ENCODE measurements at regions not wholly inside any gene's neighbourhood (a gene's known extent, or its start where the extent isn't known, plus 50 kb on each side); places are given as distances from the start of the nearest gene placed in this dataset.

DNA sequence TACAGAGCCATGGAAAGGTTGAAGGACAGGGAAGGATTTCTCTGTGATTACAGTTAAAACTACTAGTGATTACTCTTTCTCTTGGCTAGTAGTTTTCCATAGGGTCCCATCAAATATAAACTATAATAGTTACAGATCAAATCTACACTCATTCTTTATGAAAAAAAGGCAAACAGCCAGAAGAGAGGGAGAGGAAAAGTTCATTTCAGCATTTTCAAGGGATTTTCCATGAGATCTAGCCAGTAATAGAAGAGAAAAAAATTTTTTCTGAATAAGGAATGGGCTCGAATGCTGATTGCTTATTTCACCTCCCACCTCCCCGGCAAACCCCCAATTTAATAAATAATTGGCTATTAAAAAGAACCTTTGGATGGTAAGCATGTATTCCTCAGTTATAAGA, 74.8 kb upstream of the BLID start:
- no peaks in the 10 kb centered on the region for H3K4me1 ChIP-seq
- no peak overlapping the region for H3K4me3 ChIP-seq (ENCODE audit: low read depth, low read length)
- DNase-seq, result no peak
- no peaks in the 10 kb centered on the region for H3K36me3 ChIP-seq
- H3K9me3 ChIP-seq, result no peaks in the 10 kb centered on the region
- TF ChIP-seq, protein P1, sequence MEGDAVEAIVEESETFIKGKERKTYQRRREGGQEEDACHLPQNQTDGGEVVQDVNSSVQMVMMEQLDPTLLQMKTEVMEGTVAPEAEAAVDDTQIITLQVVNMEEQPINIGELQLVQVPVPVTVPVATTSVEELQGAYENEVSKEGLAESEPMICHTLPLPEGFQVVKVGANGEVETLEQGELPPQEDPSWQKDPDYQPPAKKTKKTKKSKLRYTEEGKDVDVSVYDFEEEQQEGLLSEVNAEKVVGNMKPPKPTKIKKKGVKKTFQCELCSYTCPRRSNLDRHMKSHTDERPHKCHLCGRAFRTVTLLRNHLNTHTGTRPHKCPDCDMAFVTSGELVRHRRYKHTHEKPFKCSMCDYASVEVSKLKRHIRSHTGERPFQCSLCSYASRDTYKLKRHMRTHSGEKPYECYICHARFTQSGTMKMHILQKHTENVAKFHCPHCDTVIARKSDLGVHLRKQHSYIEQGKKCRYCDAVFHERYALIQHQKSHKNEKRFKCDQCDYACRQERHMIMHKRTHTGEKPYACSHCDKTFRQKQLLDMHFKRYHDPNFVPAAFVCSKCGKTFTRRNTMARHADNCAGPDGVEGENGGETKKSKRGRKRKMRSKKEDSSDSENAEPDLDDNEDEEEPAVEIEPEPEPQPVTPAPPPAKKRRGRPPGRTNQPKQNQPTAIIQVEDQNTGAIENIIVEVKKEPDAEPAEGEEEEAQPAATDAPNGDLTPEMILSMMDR (IDR thresholded peaks at IDR 0.05; ENCODE audit: low read depth, low read length), result no peak
- peaks cover under 1% of the 10 kb centered on the region; the same call in 1 of the 2 replicates for H3K27me3 ChIP-seq

GRCh38 chr11:122189229-122189628, 73.2 kb upstream of the BLID start:
- TF ChIP-seq, protein P1 (IDR thresholded peaks at IDR 0.05; ENCODE audit: low read depth, low read length), result no peak
- H3K36me3 ChIP-seq, result no peaks in the 10 kb centered on the region
- H3K27me3 ChIP-seq, result no peaks in the 10 kb centered on the region; the same call in 1 of the 2 replicates
- H3K4me1 ChIP-seq, result no peaks in the 10 kb centered on the region
- no peak overlapping the region for H3K4me3 ChIP-seq (ENCODE audit: low read depth, low read length)
- DNase-seq, result no peak
- no peaks in the 10 kb centered on the region for H3K9me3 ChIP-seq

- H3K9me3 ChIP-seq, result no peaks in the 10 kb centered on the region
- TF ChIP-seq, protein P1 (IDR thresholded peaks at IDR 0.05; ENCODE audit: low read depth, low read length), result no peak
- H3K4me3 ChIP-seq (ENCODE audit: low read depth, low read length), result no peak overlapping the region
- H3K4me1 ChIP-seq, result no peaks in the 10 kb centered on the region
- H3K27me3 ChIP-seq, result no peaks in the 10 kb centered on the region; the same call in 1 of the 2 replicates
- H3K36me3 ChIP-seq, result no peaks in the 10 kb centered on the region
- no peak for DNase-seq
These were observed 71.6 kb upstream of the BLID start for GRCh38 chr11:122187373-122188165.

DNA sequence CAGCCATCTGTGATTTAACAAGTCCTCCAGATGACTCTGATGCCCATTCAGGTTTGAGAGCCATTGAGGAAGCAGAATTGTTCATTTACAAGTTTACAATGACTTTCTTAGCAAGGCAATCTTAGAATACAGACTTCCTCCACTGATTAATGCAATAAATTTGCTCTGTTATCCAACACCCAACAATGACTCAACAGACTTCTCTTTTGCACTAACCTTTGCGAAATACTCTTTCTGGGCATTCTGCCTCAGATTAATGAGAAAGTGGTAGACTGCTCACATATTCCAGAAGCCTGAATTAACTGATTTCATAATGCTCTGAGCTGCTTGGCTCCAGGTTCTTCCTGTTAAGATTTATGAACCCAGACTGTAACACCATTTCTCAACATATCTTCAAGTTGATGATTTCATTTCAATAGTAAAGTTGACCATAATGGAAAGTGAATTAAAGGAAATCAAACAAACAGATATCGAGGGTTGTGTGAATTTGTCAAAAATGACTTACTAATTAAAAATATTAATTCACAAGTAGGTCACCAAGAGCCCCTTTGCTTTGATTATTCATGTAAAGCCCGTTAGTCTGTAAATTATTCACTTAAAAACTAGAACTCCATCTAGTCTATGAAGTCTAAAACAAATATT, 70.5 kb upstream of the BLID start:
- Histone ChIP-seq H3K27me3 (0 out of 2 replicates have a peak, but pooled peaks cover 4% of the 10 kb centered on the region), H3K4me1 (no peaks in the 10 kb centered on the region), H3K4me3 (ENCODE audit: low read depth, low read length) (no peak overlapping the region), H3K36me3 (no peaks in the 10 kb centered on the region), H3K9me3 (no peaks in the 10 kb centered on the region)
- DNase-seq, result no peak
- TF ChIP-seq, protein P1 (IDR thresholded peaks at IDR 0.05; ENCODE audit: low read depth, low read length), result no peak

GRCh38 chr11:122183933-122184332, 67.9 kb upstream of the BLID start:
- Histone ChIP-seq H3K4me1 (no peaks in the 10 kb centered on the region), H3K36me3 (no peaks in the 10 kb centered on the region), H3K27me3 (0 out of 2 replicates have a peak, but pooled peaks cover 4% of the 10 kb centered on the region), H3K9me3 (no peaks in the 10 kb centered on the region), H3K4me3 (ENCODE audit: low read depth, low read length) (no peak overlapping the region)
- no peak for DNase-seq
- TF ChIP-seq, protein P1 (IDR thresholded peaks at IDR 0.05; ENCODE audit: low read depth, low read length), result no peak

GRCh38 chr11:122181893-122182292, 65.9 kb upstream of the BLID start:
- H3K4me3 ChIP-seq (ENCODE audit: low read depth, low read length), result no peak overlapping the region
- H3K36me3 ChIP-seq, result no peaks in the 10 kb centered on the region
- H3K9me3 ChIP-seq, result no peaks in the 10 kb centered on the region
- H3K27me3 ChIP-seq, result 0 out of 2 replicates have a peak, but pooled peaks cover 4% of the 10 kb centered on the region
- DNase-seq, result no peak
- H3K4me1 ChIP-seq, result no peaks in the 10 kb centered on the region
- TF ChIP-seq, protein P1 (IDR thresholded peaks at IDR 0.05; ENCODE audit: low read depth, low read length), result no peak
